ENCODE measurements at regions not wholly inside any gene's neighbourhood (a gene's known extent, or its start where the extent isn't known, plus 50 kb on each side); places are given as distances from the start of the nearest gene placed in this dataset.

DNA sequence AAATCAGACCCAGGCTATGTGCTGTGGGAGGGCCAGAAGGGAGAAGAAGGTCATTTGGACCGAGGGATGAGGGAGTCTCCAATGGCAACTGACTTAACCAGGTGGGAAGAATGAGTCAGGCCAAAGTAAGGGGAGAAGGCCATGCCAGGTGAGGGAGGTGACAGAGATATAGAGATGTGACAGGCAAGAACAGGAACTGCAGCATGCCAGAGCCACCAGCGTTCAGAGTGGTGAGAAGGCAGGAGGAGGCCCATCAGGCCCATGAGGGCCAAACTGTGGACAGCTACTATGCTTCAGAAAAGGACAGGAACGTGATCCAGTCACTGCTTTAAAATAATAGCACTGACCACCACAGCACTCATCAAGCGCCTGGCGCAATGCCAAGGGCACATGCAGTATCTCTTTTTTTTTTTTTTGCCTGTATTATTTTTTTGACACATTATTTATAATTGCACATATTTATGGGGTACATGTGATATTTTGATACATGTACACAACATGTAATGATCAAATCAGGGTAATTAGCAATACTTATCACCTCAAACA, 154.3 kb upstream of the IGF1R start:
- DNase-seq, result no peak
- H3K27me3 ChIP-seq, result no peaks in the 10 kb centered on the region
- no peak for ATAC-seq
- no peak overlapping the region for H3K27ac ChIP-seq
- TF ChIP-seq, protein P1, sequence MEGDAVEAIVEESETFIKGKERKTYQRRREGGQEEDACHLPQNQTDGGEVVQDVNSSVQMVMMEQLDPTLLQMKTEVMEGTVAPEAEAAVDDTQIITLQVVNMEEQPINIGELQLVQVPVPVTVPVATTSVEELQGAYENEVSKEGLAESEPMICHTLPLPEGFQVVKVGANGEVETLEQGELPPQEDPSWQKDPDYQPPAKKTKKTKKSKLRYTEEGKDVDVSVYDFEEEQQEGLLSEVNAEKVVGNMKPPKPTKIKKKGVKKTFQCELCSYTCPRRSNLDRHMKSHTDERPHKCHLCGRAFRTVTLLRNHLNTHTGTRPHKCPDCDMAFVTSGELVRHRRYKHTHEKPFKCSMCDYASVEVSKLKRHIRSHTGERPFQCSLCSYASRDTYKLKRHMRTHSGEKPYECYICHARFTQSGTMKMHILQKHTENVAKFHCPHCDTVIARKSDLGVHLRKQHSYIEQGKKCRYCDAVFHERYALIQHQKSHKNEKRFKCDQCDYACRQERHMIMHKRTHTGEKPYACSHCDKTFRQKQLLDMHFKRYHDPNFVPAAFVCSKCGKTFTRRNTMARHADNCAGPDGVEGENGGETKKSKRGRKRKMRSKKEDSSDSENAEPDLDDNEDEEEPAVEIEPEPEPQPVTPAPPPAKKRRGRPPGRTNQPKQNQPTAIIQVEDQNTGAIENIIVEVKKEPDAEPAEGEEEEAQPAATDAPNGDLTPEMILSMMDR (IDR thresholded peaks at IDR 0.05), result no peak
- H3K4me1 ChIP-seq, result no peaks in the 10 kb centered on the region
- no peak overlapping the region for H3K4me3 ChIP-seq
- intact Hi-C loops (cut with DNase I), result no loop called here
- no peaks in the 10 kb centered on the region for H3K36me3 ChIP-seq
- H3K9me3 ChIP-seq, result no peaks in the 10 kb centered on the region

DNA sequence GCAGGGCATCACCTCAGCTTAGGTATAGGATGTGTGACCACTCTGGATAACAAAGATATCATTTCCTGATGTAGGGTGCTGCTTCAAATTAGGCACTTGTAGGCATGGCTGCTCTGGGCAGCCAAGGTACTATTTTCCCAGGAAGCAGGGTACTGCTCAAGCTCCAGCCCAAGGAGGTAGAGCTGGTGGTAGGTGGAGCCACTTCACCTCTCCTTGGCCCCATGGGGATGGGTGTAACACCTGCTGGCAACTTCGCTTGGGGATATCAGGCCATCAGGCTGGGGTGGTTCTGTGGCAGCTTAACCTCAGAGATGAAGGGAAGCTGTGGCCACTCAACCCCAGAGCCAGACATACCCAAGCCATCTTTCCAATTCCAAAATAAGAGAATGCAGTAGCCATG, 147.1 kb upstream of the IGF1R start:
- no peaks in the 10 kb centered on the region for H3K36me3 ChIP-seq
- H3K9me3 ChIP-seq, result no peaks in the 10 kb centered on the region
- TF ChIP-seq, protein P1 (IDR thresholded peaks at IDR 0.05), result no peak
- intact Hi-C loops (cut with DNase I), result no loop called here
- ATAC-seq, result no peak
- no peak for DNase-seq
- H3K4me3 ChIP-seq, result no peak overlapping the region
- H3K27ac ChIP-seq, result no peak overlapping the region
- peaks cover 4% of the 10 kb centered on the region for H3K27me3 ChIP-seq
- no peaks in the 10 kb centered on the region for H3K4me1 ChIP-seq

DNA sequence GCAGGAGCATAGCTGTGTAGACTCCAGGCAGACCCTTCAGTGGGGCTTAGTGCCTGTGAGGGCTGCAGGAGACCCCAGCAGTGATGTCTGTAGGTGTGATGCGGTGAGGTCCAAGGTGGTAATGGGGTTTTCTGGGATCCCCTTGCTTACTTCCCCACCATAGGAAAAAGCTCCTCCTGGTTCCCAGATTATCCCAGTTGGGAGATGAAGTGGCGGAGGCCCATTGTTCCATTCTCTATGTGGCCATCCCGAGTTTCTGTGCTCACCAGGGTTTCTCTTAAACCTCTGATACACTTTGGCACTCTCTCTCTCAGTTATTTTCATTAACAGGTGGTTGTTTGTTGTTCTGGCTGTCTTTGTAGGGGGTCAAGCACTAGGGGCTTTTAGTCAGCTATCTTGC, 146.7 kb upstream of the IGF1R start:
- H3K36me3 ChIP-seq, result no peaks in the 10 kb centered on the region
- no peaks in the 10 kb centered on the region for H3K4me1 ChIP-seq
- peaks cover 4% of the 10 kb centered on the region for H3K27me3 ChIP-seq
- intact Hi-C loops (cut with DNase I), result no loop called here
- TF ChIP-seq, protein P1 (IDR thresholded peaks at IDR 0.05), result no peak
- no peak overlapping the region for H3K27ac ChIP-seq
- DNase-seq (no peak), ATAC-seq (no peak)
- no peak overlapping the region for H3K4me3 ChIP-seq
- no peaks in the 10 kb centered on the region for H3K9me3 ChIP-seq

DNA sequence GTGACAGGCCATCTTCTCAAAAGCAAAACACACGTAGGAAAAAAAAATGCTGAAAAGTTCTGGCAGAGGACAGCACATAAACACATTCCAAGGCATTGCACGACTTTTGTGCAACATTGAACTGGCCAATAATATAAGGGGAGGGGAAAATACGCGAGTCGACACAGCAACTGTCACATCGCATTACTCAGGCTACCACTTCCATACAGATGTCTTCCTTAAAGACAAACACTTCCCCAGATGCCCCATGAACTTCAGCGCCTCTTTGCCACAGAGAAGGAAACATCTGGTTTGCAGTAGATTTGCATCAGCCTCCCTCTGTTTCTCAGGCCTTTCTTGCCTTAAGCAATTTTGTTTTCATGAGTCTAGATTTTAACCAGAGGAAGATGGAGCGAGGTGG, 144.4 kb upstream of the IGF1R start:
- H3K4me1 ChIP-seq, result no peaks in the 10 kb centered on the region
- peaks cover 4% of the 10 kb centered on the region for H3K27me3 ChIP-seq
- no peaks in the 10 kb centered on the region for H3K9me3 ChIP-seq
- H3K36me3 ChIP-seq, result no peaks in the 10 kb centered on the region
- peak overlapping the region; percentile 60 for H3K27ac ChIP-seq
- TF ChIP-seq, protein P1 (IDR thresholded peaks at IDR 0.05), result no peak
- intact Hi-C loops (cut with DNase I), result no loop called here
- DNase-seq (no peak), ATAC-seq (peak; percentile 48)
- H3K4me3 ChIP-seq, result no peak overlapping the region

DNA sequence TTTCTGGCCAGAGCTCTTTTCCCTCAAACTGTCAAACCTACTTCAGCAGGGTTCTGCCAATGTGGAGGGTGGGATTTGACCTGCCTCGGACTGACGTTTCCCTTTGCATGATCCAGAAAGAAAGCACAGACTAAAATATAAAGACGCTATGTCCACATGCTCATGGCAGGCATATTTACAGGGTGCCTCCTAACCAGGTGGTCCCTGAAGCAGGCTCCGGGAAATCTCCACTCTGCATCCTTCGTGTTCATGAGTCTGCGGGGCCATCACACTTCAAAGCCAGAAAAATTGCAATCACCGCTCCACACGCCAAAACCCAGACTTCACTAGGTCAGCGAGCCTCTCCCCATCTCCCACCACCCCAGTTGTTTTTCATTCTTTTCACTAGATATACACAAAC, 143.3 kb upstream of the IGF1R start:
- Histone ChIP-seq H3K27ac (peak overlapping the region; percentile 60), H3K9me3 (no peaks in the 10 kb centered on the region), H3K27me3 (peaks cover 4% of the 10 kb centered on the region), H3K4me3 (no peak overlapping the region), H3K4me1 (no peaks in the 10 kb centered on the region), H3K36me3 (no peaks in the 10 kb centered on the region)
- ATAC-seq, result no peak
- no peak for DNase-seq
- TF ChIP-seq, protein P1 (IDR thresholded peaks at IDR 0.05), result no peak
- intact Hi-C loops (cut with DNase I), result no loop called here

DNA sequence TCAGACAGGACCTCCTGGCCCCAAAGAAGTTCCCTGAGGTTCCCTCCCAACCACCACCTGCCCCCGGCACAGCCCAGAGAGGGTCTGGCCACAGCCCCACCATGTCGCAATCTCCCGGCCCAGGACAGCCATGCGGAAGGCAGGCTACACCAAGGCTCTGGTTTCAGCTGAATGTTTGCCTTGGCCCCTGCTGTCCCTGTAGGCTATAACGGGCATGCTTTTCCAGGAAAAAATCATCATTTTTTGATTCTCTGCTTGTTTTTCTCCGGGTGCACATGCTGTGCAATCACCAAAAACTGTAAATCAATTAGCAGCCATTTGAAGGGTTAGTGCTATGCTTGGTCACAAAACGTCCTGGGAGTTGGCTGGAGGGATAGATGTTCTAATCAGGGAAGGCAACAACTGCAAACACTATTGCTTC, 142.7 kb upstream of the IGF1R start:
- no peak for DNase-seq
- no peaks in the 10 kb centered on the region for H3K9me3 ChIP-seq
- peak; percentile 60 for ATAC-seq
- H3K36me3 ChIP-seq, result no peaks in the 10 kb centered on the region
- H3K27ac ChIP-seq, result peak overlapping the region; percentile 60
- intact Hi-C loops (cut with DNase I), result no loop called here
- H3K4me3 ChIP-seq, result no peak overlapping the region
- no peaks in the 10 kb centered on the region for H3K4me1 ChIP-seq
- peaks cover 4% of the 10 kb centered on the region for H3K27me3 ChIP-seq
- TF ChIP-seq, protein P1 (IDR thresholded peaks at IDR 0.05), result no peak
